BJ (cell line): ENCODE measurements at regions not wholly inside any gene's neighbourhood (a gene's known extent, or its start where the extent isn't known, plus 50 kb on each side); places are given as distances from the start of the nearest gene placed in this dataset.

Experiments
- CTCF ChIA-PET: fragments of 350-600 bp; formaldehyde crosslinking; extraction: SDS; loops from one replicate; lab custom pipeline; 2021; ENCODE audit warnings: antibody characterized with exemption, inconsistent platforms; lab: Yijun Ruan, JAX
- POLR2A ChIA-PET: fragments of 300-600 bp; sonication (Branson Sonifier 250); formaldehyde crosslinking; extraction: SDS; loops from one replicate; lab custom pipeline; 2021; ENCODE audit warnings: antibody characterized with exemption; lab: Charles Lee
- DNase-seq: peaks from one replicate; pipeline ENCODE4 v3.0.0-alpha.2; 2011; ENCODE audit warnings: low read depth
- H3K27me3 ChIP-seq: 2 replicates; pipeline ENCODE4 v1.6.0; 2011; ENCODE audit warnings: low read length; ENCODE audit not compliant: control insufficient read depth, insufficient read depth
- H3K36me3 ChIP-seq: 2 replicates; pipeline ENCODE4 v1.5.1; 2011; ENCODE audit warnings: low read length; ENCODE audit not compliant: control insufficient read depth, insufficient read depth
- H3K4me3 ChIP-seq: 2 replicates; pipeline ENCODE4 v1.5.1; 2011; ENCODE audit warnings: low read depth, mild to moderate bottlenecking, control low read depth, low read length
- TF ChIP-seq, protein P1 (sequence below): IDR thresholded peaks from 2 replicates; pipeline ENCODE4 v1.5.1; 2011; ENCODE audit warnings: low read depth, mild to moderate bottlenecking, control low read depth, inconsistent platforms, low read length, moderate library complexity; ENCODE audit not compliant: insufficient read depth

DNA sequence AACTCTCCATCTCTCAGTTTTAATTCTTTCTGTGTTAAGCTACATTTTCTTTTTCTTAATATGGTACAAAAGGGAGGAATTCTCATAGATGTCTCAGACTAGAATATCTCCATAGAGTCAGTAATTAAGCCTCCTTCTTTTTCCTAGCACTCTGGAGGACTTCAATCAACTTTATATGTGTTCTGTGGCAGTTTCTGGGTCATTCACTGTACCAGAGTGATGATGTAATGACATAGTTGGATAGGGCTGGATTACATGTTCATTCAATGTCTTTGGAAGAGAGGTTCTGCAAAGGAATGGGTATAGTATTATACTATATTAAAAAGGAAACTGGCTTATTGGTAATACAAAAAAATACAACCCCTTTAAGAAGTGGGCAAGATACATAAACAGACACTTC lies 318.3 kb upstream of the OPRM1 start:
- TF ChIP-seq, protein P1, sequence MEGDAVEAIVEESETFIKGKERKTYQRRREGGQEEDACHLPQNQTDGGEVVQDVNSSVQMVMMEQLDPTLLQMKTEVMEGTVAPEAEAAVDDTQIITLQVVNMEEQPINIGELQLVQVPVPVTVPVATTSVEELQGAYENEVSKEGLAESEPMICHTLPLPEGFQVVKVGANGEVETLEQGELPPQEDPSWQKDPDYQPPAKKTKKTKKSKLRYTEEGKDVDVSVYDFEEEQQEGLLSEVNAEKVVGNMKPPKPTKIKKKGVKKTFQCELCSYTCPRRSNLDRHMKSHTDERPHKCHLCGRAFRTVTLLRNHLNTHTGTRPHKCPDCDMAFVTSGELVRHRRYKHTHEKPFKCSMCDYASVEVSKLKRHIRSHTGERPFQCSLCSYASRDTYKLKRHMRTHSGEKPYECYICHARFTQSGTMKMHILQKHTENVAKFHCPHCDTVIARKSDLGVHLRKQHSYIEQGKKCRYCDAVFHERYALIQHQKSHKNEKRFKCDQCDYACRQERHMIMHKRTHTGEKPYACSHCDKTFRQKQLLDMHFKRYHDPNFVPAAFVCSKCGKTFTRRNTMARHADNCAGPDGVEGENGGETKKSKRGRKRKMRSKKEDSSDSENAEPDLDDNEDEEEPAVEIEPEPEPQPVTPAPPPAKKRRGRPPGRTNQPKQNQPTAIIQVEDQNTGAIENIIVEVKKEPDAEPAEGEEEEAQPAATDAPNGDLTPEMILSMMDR: no peak
- no peak overlapping the region for H3K4me3 ChIP-seq
- no peak for DNase-seq
- H3K27me3 ChIP-seq: no peaks in the 10 kb centered on the region
- H3K36me3 ChIP-seq: no peaks in the 10 kb centered on the region
- POLR2A ChIA-PET: no interaction called here
- CTCF ChIA-PET: no interaction called here

DNA sequence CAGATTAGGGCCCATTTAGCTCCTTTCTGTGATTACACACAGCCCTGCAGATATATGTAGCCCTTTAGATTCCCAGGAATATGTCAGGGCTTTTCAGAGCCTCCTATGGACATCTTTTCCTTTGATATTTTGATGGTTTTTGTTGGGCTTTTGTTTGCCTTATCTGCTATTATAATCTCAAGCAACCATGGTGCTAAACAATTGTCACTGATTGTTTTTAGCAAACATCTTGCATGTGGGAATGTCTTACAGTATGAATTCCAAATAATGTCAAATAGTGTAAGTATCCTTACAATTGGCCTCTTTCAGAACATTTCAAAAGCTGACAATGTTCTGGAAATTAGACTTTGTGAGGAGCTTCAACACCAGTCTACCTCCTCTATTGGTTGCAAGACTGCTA lies 333.6 kb upstream of the OPRM1 start:
- TF ChIP-seq, protein P1: no peak
- H3K36me3 ChIP-seq: no peaks in the 10 kb centered on the region
- POLR2A ChIA-PET: no interaction called here
- no peak for DNase-seq
- H3K27me3 ChIP-seq: no peaks in the 10 kb centered on the region
- H3K4me3 ChIP-seq: no peak overlapping the region
- CTCF ChIA-PET: no interaction called here

DNA sequence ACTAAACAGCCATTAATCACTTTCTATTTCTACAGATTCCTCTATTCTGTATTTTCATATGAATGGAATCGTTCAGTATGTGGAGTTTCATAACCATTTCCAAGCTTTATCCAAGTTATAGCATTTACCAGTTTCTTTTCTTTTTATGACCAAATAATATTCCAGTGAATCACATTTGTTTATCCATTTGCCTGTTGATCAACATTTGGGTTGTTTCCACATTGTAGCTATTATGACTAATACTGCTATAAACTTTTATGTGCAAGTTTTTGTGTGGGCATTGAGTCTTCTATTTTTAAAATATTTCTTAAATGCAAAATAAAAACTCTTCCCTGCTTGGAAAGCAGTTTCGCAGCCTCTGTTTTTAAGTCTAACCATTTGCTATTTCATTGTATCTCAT lies 336.4 kb upstream of the OPRM1 start:
- POLR2A ChIA-PET: no interaction called here
- TF ChIP-seq, protein P1: no peak
- CTCF ChIA-PET: no interaction called here
- DNase-seq: peak; percentile 50
- no peaks in the 10 kb centered on the region for H3K36me3 ChIP-seq
- no peaks in the 10 kb centered on the region for H3K27me3 ChIP-seq
- H3K4me3 ChIP-seq: no peak overlapping the region

DNA sequence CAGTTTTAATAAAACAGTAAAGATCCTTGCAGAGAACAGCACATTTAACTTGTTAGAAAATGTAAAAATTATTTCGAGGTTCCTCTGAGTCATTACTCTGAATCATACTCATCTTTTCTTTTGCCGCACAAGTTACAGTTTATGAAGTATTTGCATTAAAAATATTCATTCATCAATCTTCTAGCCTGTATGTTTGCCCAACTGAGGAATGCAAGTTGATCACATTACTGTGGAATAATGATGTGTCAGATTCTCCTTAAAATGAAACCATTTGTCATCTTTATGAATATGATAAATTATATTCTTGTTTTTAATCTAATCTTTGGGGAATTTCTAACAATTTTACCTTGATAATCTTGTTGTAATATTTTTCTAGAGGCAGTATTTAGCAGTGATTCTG lies 340.4 kb upstream of the OPRM1 start:
- DNase-seq: no peak
- ChIA-PET POLR2A (no interaction called here), CTCF (no interaction called here)
- TF ChIP-seq, protein P1: no peak
- Histone ChIP-seq H3K36me3 (no peaks in the 10 kb centered on the region), H3K27me3 (no peaks in the 10 kb centered on the region), H3K4me3 (no peak overlapping the region)

DNA sequence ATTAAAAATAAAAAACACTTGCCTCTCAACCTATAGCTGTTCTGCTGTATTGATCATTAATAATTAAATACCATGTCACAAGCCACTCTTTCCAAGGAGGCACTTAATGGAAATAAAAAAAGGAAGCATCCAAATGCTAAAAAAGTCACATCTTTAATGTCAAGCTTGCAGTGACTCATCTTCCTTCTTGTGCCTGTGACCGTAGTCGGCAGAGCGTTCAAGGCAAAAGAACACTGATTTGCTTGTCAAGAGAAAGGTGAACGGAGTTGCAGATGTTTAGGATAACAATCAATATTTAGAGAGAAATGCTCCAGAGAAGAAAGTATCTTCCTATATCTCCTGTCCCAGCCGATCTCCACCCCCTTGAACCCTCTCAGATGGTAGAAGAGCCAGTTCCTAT lies 341.0 kb upstream of the OPRM1 start:
- H3K36me3 ChIP-seq: no peaks in the 10 kb centered on the region
- DNase-seq: no peak
- H3K27me3 ChIP-seq: no peaks in the 10 kb centered on the region
- H3K4me3 ChIP-seq: no peak overlapping the region
- ChIA-PET POLR2A (no interaction called here), CTCF (no interaction called here)
- TF ChIP-seq, protein P1: no peak
